NCI-H510A treated with DMSO at 0.1 percent for 48 hours (cell line): ENCODE measurements at regions not wholly inside any gene's neighbourhood (a gene's known extent, or its start where the extent isn't known, plus 50 kb on each side); places are given as distances from the start of the nearest gene placed in this dataset.
"Not testable (repeated sequence)": the region's sequence is repeated elsewhere in the genome, so short reads cannot be mapped to it uniquely, and the experiment has no call there.

ENCODE experiments used
- DNase-seq: peaks from one replicate; lab custom pipeline; 2025; lab: John Stamatoyannopoulos, UW

GRCh38 chr2:77834360-77835002, 312.3 kb upstream of the LRRTM4 start:
- DNase-seq = no peak

- DNase-seq = no peak
Measured at GRCh38 chr2:77838441-77838840, 316.3 kb upstream of the LRRTM4 start.

GRCh38 chr2:77839102-77839501, 316.9 kb upstream of the LRRTM4 start:
- no peak for DNase-seq

GRCh38 chr2:77862120-77862519, 339.9 kb upstream of the LRRTM4 start:
- no peak for DNase-seq

- no peak for DNase-seq
Measured at GRCh38 chr2:77864426-77864825, 342.2 kb upstream of the LRRTM4 start.

- no peak for DNase-seq
Measured at GRCh38 chr2:77866661-77867060, 344.5 kb upstream of the LRRTM4 start.

GRCh38 chr2:77867146-77867545, 345.0 kb upstream of the LRRTM4 start:
- DNase-seq = no peak

- DNase-seq = no peak
Measured at GRCh38 chr2:77873506-77873905, 351.3 kb upstream of the LRRTM4 start.

GRCh38 chr2:77900211-77900610, 378.0 kb upstream of the LRRTM4 start:
- DNase-seq = not testable (repeated sequence)

- DNase-seq = no peak
Measured at GRCh38 chr2:77910136-77910535, 388.0 kb upstream of the LRRTM4 start.

GRCh38 chr2:77920838-77921366, 398.7 kb upstream of the LRRTM4 start:
- no peak for DNase-seq

- DNase-seq = no peak
Measured at GRCh38 chr2:77922567-77922966, 400.4 kb upstream of the LRRTM4 start.

GRCh38 chr2:77937366-77937765, 415.2 kb upstream of the LRRTM4 start:
- no peak for DNase-seq

GRCh38 chr2:77938462-77938861, 416.3 kb upstream of the LRRTM4 start:
- DNase-seq = no peak

GRCh38 chr2:77939370-77939769, 417.2 kb upstream of the LRRTM4 start:
- no peak for DNase-seq

- DNase-seq = no peak
Measured at GRCh38 chr2:77939801-77940200, 417.6 kb upstream of the LRRTM4 start.

- no peak for DNase-seq
Measured at GRCh38 chr2:77954931-77955330, 432.8 kb upstream of the LRRTM4 start.

GRCh38 chr2:77962943-77963342, 440.8 kb upstream of the LRRTM4 start:
- DNase-seq = no peak

- no peak for DNase-seq
Measured at GRCh38 chr2:77977471-77978063, 455.4 kb upstream of the LRRTM4 start.

GRCh38 chr2:77995161-77995560, 473.0 kb upstream of the LRRTM4 start:
- no peak for DNase-seq

- no peak for DNase-seq
Measured at GRCh38 chr2:77999376-77999775, 477.2 kb upstream of the LRRTM4 start.

- DNase-seq = no peak
Measured at GRCh38 chr2:78009289-78009688, 487.1 kb upstream of the LRRTM4 start.

- DNase-seq = no peak
Measured at GRCh38 chr2:78011251-78011650, 489.1 kb upstream of the LRRTM4 start.

GRCh38 chr2:78020491-78020890, 498.3 kb upstream of the LRRTM4 start:
- no peak for DNase-seq
